Astrocyte of the spinal cord (primary cell): ENCODE measurements at regions not wholly inside any gene's neighbourhood (a gene's known extent, or its start where the extent isn't known, plus 50 kb on each side); places are given as distances from the start of the nearest gene placed in this dataset.
"Not testable (repeated sequence)": the region's sequence is repeated elsewhere in the genome, so short reads cannot be mapped to it uniquely, and the experiment has no call there.

Experiments
- DNase-seq: peaks from one replicate; pipeline ENCODE4 v3.0.0; 2011; ENCODE audit warnings: low read depth, low spot score
- H3K4me3 ChIP-seq: 2 replicates; pipeline ENCODE4 v1.5.1; 2011; ENCODE audit warnings: low read depth, mild to moderate bottlenecking, low read length, moderate library complexity
- in situ Hi-C: cut with HindIII; loops from 2 replicates; pipeline ENCODE4 v1.10.0; 2017; ENCODE audit warnings: low sequenced_read_pairs

- DNase-seq, H3K4me3 ChIP-seq, in situ Hi-C loops: not testable (repeated sequence)
Measured at GRCh38 chr4:49236474-49236873, 250.4 kb downstream of the CWH43 start.

GRCh38 chr4:49241295-49241694 is 255.2 kb downstream of the CWH43 start:
- DNase-seq, in situ Hi-C loops, H3K4me3 ChIP-seq: not testable (repeated sequence)

GRCh38 chr4:49262786-49263185 is 276.7 kb downstream of the CWH43 start:
- H3K4me3 ChIP-seq, DNase-seq, in situ Hi-C loops: not testable (repeated sequence)

GRCh38 chr4:49270435-49270834 is 284.4 kb downstream of the CWH43 start:
- H3K4me3 ChIP-seq, in situ Hi-C loops, DNase-seq: not testable (repeated sequence)

- in situ Hi-C loops, DNase-seq, H3K4me3 ChIP-seq: not testable (repeated sequence)
Measured at GRCh38 chr4:49270912-49271311, 284.8 kb downstream of the CWH43 start.

GRCh38 chr4:49285905-49286304 is 299.8 kb downstream of the CWH43 start:
- DNase-seq, in situ Hi-C loops, H3K4me3 ChIP-seq: not testable (repeated sequence)

GRCh38 chr4:49286926-49287745 is 301.1 kb downstream of the CWH43 start:
- DNase-seq, H3K4me3 ChIP-seq, in situ Hi-C loops: not testable (repeated sequence)

- DNase-seq, H3K4me3 ChIP-seq, in situ Hi-C loops: not testable (repeated sequence)
Measured at GRCh38 chr4:49287893-49288292, 301.8 kb downstream of the CWH43 start.

GRCh38 chr4:49288796-49289195 is 302.7 kb downstream of the CWH43 start:
- DNase-seq, H3K4me3 ChIP-seq, in situ Hi-C loops: not testable (repeated sequence)

- in situ Hi-C loops: not testable (repeated sequence)
Measured at GRCh38 chr4:49314815-49315214, 328.7 kb downstream of the CWH43 start.

GRCh38 chr4:49320725-49321410 is 334.8 kb downstream of the CWH43 start:
- DNase-seq, in situ Hi-C loops, H3K4me3 ChIP-seq: not testable (repeated sequence)

More at GRCh38 chr4:49314815-49315214, 328.7 kb downstream of the CWH43 start:
- DNase-seq, H3K4me3 ChIP-seq: not testable (repeated sequence)

GRCh38 chr4:49321511-49322300 is 335.6 kb downstream of the CWH43 start:
- in situ Hi-C loops, H3K4me3 ChIP-seq, DNase-seq: not testable (repeated sequence)

GRCh38 chr4:49322610-49323572 is 336.8 kb downstream of the CWH43 start:
- in situ Hi-C loops, H3K4me3 ChIP-seq, DNase-seq: not testable (repeated sequence)

GRCh38 chr4:49323573-49323940 is 337.5 kb downstream of the CWH43 start:
- H3K4me3 ChIP-seq, DNase-seq, in situ Hi-C loops: not testable (repeated sequence)
